Thyroid gland (tissue), 4 donors: ENCODE measurements at regions not wholly inside any gene's neighbourhood (a gene's known extent, or its start where the extent isn't known, plus 50 kb on each side); places are given as distances from the start of the nearest gene placed in this dataset.

Experiments
- POLR2A ChIP-seq, 2 donors: fragments of 450-650 bp; IDR thresholded peaks; one replicate each; pipeline ENCODE4 v1.6.1; 2017; ENCODE audit warnings: antibody characterized with exemption in 2 of 2, mild to moderate bottlenecking in 2 of 2, moderate library complexity in 1 of 2
- TF ChIP-seq, protein P1 (sequence below), 6 experiments: fragments of 200-600 bp in 3 of 6; fragments of 450-650 bp in 3 of 6; sonication (generic) in 3 of 6; IDR thresholded peaks; one replicate each; pipeline ENCODE4 v1.5.1; 2016 to 2019; ENCODE audit warnings: antibody characterized with exemption in 6 of 6, mild to moderate bottlenecking in 2 of 6, inconsistent platforms in 1 of 6, moderate library complexity in 1 of 6

DNA sequence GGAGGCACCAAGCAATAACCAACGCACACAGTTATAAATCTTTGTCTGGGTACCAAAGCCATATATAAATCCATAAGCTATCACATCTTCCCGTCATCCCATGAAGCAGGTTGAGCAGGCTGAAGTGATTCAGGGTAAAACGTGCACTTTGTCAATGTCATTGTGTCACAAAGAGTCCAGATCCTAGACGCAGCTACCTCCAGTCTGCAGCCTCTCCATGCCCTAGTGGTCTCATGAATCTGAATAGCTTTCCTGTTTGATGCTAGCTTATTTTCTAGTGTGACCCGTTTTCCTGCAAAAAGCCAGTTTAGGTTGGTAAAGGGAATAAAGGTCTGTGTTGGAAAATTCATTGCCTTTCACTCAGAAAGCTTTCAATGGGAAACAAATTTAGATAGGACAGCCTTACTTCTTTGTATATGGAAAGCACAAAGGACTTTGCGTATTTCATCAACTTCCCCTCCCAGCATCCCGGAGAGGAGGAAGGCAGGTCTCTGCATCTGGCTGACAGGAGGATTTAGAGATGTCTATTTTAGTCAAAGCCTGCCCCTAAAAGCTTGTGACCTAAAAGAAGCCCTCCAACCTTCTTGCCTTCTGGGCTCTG lies 222.3 kb upstream of the ARL4C start:
- TF ChIP-seq, protein P1, sequence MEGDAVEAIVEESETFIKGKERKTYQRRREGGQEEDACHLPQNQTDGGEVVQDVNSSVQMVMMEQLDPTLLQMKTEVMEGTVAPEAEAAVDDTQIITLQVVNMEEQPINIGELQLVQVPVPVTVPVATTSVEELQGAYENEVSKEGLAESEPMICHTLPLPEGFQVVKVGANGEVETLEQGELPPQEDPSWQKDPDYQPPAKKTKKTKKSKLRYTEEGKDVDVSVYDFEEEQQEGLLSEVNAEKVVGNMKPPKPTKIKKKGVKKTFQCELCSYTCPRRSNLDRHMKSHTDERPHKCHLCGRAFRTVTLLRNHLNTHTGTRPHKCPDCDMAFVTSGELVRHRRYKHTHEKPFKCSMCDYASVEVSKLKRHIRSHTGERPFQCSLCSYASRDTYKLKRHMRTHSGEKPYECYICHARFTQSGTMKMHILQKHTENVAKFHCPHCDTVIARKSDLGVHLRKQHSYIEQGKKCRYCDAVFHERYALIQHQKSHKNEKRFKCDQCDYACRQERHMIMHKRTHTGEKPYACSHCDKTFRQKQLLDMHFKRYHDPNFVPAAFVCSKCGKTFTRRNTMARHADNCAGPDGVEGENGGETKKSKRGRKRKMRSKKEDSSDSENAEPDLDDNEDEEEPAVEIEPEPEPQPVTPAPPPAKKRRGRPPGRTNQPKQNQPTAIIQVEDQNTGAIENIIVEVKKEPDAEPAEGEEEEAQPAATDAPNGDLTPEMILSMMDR (IDR thresholded peaks at IDR 0.05): no peak
- no peak for TF ChIP-seq POLR2A (IDR thresholded peaks at IDR 0.05)
